ENCODE measurements at regions not wholly inside any gene's neighbourhood (a gene's known extent, or its start where the extent isn't known, plus 50 kb on each side); places are given as distances from the start of the nearest gene placed in this dataset.

- no peak for TF ChIP-seq EZH2phosphoT487 (IDR thresholded peaks at IDR 0.05; ENCODE audit: borderline replicate concordance)
- no peak for TF ChIP-seq CTCF (conservative IDR thresholded peaks at IDR 0.05; ENCODE audit: low read length)
These were observed 196.1 kb downstream of the ANKRD30B start for GRCh38 chr18:14943967-14944636.

All from Loucy (cell line).